Heart left ventricle (tissue), 13 donors: ENCODE measurements at regions not wholly inside any gene's neighbourhood (a gene's known extent, or its start where the extent isn't known, plus 50 kb on each side); places are given as distances from the start of the nearest gene placed in this dataset.

Experiments used
- POLR2A ChIP-seq, 2 donors: fragments of 450-650 bp; IDR thresholded peaks; one replicate each; pipeline ENCODE4 v1.6.1; 2017; ENCODE audit warnings: antibody characterized with exemption in 2 of 2, mild to moderate bottlenecking in 2 of 2, moderate library complexity in 2 of 2
- TF ChIP-seq, protein P1 (sequence below), 12 donors: fragments of 200-600 bp; sonication (generic) in 4 of 12; IDR thresholded peaks; one replicate each; pipeline versions ENCODE4 v1.5.0 to v1.8.0; 2018 to 2022; ENCODE audit warnings: antibody characterized with exemption in 12 of 12, mild to moderate bottlenecking in 5 of 12
- donor health status: ischemic (EF 13 %, LVEDD 7.1; RV severe dilation, severe dysfunction).
- donor health status: DM: no; HTN: yes; CAD: no.
- donor health status: DM: no; HTN: no; CAD: no.
- donor health status: ischemic (EF 25% LVEDD 6.9; RV normal size, moderate dysfunction).
- donor health status: ischemic (EF 25% LVEDD 5.7; RV mildly dilated, moderate dysfunction).
- donor health status: ischemic (EF 35%, LVEDD 5.7; RV mildly dilated, moderate dysfunction).
- donor health status: nonischemic (EF 11% LVEDD 7.7; RV severe dilation, severe dysfunction).
- donor health status: DM: yes; HTN: yes; CAD: no.
- donor health status: PGD.
- donor health status: ischemic (EF 29% LVEDD 5.4; RV normal size, mild dysfunction).
- donor health status: nonischemic (EF 23%, LVEDD 6.1; RV moderate dilation, normal function).

DNA sequence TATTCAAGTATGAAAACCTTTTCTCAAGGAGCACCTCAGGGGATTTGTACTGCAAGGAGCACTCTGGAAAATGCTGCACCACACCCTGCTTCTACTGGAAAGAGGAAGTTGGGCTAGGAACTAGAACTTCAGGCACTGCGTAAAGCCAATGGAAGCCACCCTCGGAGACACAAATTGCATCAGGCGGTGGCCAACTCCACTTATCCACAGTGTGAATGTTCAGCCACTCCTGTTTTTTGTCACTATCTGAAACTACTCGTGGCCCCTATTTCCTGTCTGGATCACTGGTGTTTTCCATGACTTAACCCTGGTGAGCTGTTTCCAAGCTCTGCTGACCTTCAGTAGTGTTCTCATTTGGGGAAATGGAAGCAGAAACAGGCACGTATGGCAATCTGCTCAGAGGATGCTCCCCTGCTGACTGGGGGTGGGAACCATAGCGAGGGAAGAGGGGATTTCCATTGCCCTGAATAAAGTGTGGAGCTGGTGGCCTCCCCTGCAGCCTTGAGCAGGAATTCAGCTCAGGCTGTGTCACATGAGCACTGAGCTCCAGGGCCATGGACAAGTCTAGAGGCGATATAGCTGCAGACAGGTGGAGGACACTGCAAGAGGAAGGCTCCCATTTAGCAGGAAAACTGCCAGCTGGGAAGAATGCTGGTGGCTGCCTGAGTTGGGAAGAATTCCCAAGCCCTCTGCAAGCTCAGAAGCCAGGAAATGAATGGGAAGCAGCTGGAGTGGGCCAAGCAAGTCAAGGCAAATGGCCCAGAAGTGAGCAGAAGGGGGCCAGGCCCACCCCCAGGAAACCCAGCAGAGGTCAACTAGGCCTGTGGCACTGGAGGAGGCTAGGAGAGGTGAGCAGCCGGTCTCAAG lies 50.5 kb upstream of the RAP1B start:
- TF ChIP-seq, protein P1, sequence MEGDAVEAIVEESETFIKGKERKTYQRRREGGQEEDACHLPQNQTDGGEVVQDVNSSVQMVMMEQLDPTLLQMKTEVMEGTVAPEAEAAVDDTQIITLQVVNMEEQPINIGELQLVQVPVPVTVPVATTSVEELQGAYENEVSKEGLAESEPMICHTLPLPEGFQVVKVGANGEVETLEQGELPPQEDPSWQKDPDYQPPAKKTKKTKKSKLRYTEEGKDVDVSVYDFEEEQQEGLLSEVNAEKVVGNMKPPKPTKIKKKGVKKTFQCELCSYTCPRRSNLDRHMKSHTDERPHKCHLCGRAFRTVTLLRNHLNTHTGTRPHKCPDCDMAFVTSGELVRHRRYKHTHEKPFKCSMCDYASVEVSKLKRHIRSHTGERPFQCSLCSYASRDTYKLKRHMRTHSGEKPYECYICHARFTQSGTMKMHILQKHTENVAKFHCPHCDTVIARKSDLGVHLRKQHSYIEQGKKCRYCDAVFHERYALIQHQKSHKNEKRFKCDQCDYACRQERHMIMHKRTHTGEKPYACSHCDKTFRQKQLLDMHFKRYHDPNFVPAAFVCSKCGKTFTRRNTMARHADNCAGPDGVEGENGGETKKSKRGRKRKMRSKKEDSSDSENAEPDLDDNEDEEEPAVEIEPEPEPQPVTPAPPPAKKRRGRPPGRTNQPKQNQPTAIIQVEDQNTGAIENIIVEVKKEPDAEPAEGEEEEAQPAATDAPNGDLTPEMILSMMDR (IDR thresholded peaks at IDR 0.05) = no peak
- TF ChIP-seq POLR2A (IDR thresholded peaks at IDR 0.05) = no peak
